WTC11 (cell line): ENCODE measurements at regions not wholly inside any gene's neighbourhood (a gene's known extent, or its start where the extent isn't known, plus 50 kb on each side); places are given as distances from the start of the nearest gene placed in this dataset.

Experiments used
- ATAC-seq: fragments of 200-7000 bp; cut with Tn5 transposase; 2 replicates; pipeline ENCODE4 v1.10.0; 2021; ENCODE audit warnings: mild to moderate bottlenecking, moderate library complexity
- CTCF ChIA-PET: fragments of 300-600 bp; sonication (Branson Sonifier 250); formaldehyde crosslinking; loops from one replicate; lab custom pipeline; 2021; ENCODE audit warnings: antibody characterized with exemption; lab: Charles Lee
- POLR2A ChIA-PET: fragments of 350-600 bp; sonication (Branson Sonifier 250); formaldehyde crosslinking; loops from one replicate; lab custom pipeline; 2021; ENCODE audit warnings: antibody characterized with exemption; lab: Charles Lee
- DNase-seq: peaks from one replicate; pipeline ENCODE4 v3.0.0; 2021; ENCODE audit warnings: low spot score
- H3K27ac Mint-ChIP-seq: 2 replicates; pipeline ENCODE4 v1.8.0; 2021; ENCODE audit warnings: mixed read lengths
- H3K27me3 Mint-ChIP-seq: 2 replicates; pipeline ENCODE4 v1.8.0; 2021; ENCODE audit warnings: low read depth, mild to moderate bottlenecking, moderate library complexity, mixed read lengths
- H3K36me3 Mint-ChIP-seq: 2 replicates; pipeline ENCODE4 v1.8.0; 2021; ENCODE audit warnings: mixed read lengths
- H3K4me1 Mint-ChIP-seq: 2 replicates; pipeline ENCODE4 v1.8.0; 2022; ENCODE audit warnings: mixed read lengths
- H3K4me3 Mint-ChIP-seq: 2 replicates; pipeline ENCODE4 v1.8.0; 2021; ENCODE audit warnings: mild to moderate bottlenecking, moderate library complexity, mixed read lengths
- H3K9me3 Mint-ChIP-seq: 2 replicates; pipeline ENCODE4 v1.8.0; 2021; ENCODE audit warnings: mixed read lengths
- CREM ChIP-seq: sonication (generic); formaldehyde crosslinking; IDR thresholded peaks from 2 replicates; pipeline ENCODE4 v1.8.1; 2022; ENCODE audit warnings: mild to moderate bottlenecking, missing genetic modification reagents, moderate library complexity
- EMX1 ChIP-seq: fragments of 250-450 bp; sonication (Bioruptor Pico); IDR thresholded peaks from 2 replicates; pipeline ENCODE4 v1.8.0; 2021; ENCODE audit warnings: mild to moderate bottlenecking
- ERG ChIP-seq: fragments of 250-450 bp; sonication (Bioruptor Pico); IDR thresholded peaks from 2 replicates; pipeline ENCODE4 v1.8.0; 2021; ENCODE audit warnings: mild to moderate bottlenecking
- ESRRA ChIP-seq: sonication (generic); formaldehyde crosslinking; IDR thresholded peaks from 2 replicates; pipeline ENCODE4 v1.8.1; 2022; ENCODE audit warnings: mild to moderate bottlenecking, missing genetic modification reagents, borderline replicate concordance
- FOXJ3 ChIP-seq: sonication (generic); formaldehyde crosslinking; IDR thresholded peaks from 2 replicates; pipeline ENCODE4 v1.9.0; 2021; ENCODE audit warnings: missing genetic modification reagents, mild to moderate bottlenecking, borderline replicate concordance
- FOXK1 ChIP-seq: sonication (generic); formaldehyde crosslinking; IDR thresholded peaks from 2 replicates; pipeline ENCODE4 v1.8.0; 2022; ENCODE audit warnings: mild to moderate bottlenecking, moderate library complexity, missing genetic modification reagents
- FOXP1 ChIP-seq: sonication (generic); formaldehyde crosslinking; IDR thresholded peaks from 2 replicates; pipeline ENCODE4 v1.8.0; 2022; ENCODE audit warnings: missing genetic modification reagents, mild to moderate bottlenecking, moderate library complexity, borderline replicate concordance
- MXD4 ChIP-seq: fragments of 250-450 bp; sonication (Bioruptor Pico); IDR thresholded peaks from 2 replicates; pipeline ENCODE4 v1.8.0; 2021; ENCODE audit warnings: mild to moderate bottlenecking, moderate library complexity, borderline replicate concordance
- PRRX2 ChIP-seq: fragments of 250-450 bp; sonication (Bioruptor Pico); IDR thresholded peaks from 2 replicates; pipeline ENCODE4 v1.8.0; 2021; ENCODE audit warnings: mild to moderate bottlenecking
- SMAD3 ChIP-seq: sonication (generic); formaldehyde crosslinking; IDR thresholded peaks from 2 replicates; pipeline ENCODE4 v1.8.0; 2022; ENCODE audit warnings: missing genetic modification reagents, mild to moderate bottlenecking, borderline replicate concordance
- TCF7 ChIP-seq: sonication (generic); formaldehyde crosslinking; IDR thresholded peaks from 2 replicates; pipeline ENCODE4 v1.8.0; 2022; ENCODE audit warnings: mild to moderate bottlenecking, low read depth, missing genetic modification reagents, moderate library complexity
- ZNF232 ChIP-seq: sonication (generic); formaldehyde crosslinking; IDR thresholded peaks from 2 replicates; pipeline ENCODE4 v1.8.0; 2022; ENCODE audit warnings: mild to moderate bottlenecking, missing genetic modification reagents
- ZNF263 ChIP-seq: sonication (generic); formaldehyde crosslinking; IDR thresholded peaks from 2 replicates; pipeline ENCODE4 v1.8.1; 2022; ENCODE audit warnings: low read depth, mild to moderate bottlenecking, moderate library complexity, missing genetic modification reagents
- ZNF317 ChIP-seq: sonication (generic); formaldehyde crosslinking; IDR thresholded peaks from 2 replicates; pipeline ENCODE4 v1.8.1; 2023; ENCODE audit warnings: low read depth, mild to moderate bottlenecking, moderate library complexity, missing genetic modification reagents, borderline replicate concordance
- ZNF396 ChIP-seq: fragments of 250-450 bp; sonication (Bioruptor Pico); IDR thresholded peaks from 2 replicates; pipeline ENCODE4 v1.8.0; 2021; ENCODE audit warnings: mild to moderate bottlenecking, moderate library complexity, borderline replicate concordance
- ZNF416 ChIP-seq: fragments of 250-450 bp; sonication (Bioruptor Pico); IDR thresholded peaks from 2 replicates; pipeline ENCODE4 v1.9.0; 2021; ENCODE audit warnings: mild to moderate bottlenecking, inconsistent platforms
- ZNF423 ChIP-seq: fragments of 250-450 bp; sonication (Bioruptor Pico); IDR thresholded peaks from 2 replicates; pipeline ENCODE4 v2.1.2; 2022; ENCODE audit warnings: mild to moderate bottlenecking, moderate library complexity
- ZNF512 ChIP-seq: sonication (generic); formaldehyde crosslinking; IDR thresholded peaks from 2 replicates; pipeline ENCODE4 v1.8.1; 2022; ENCODE audit warnings: missing genetic modification reagents, borderline replicate concordance
- TF ChIP-seq, protein P1 (sequence below): sonication (generic); formaldehyde crosslinking; IDR thresholded peaks from 2 replicates; pipeline ENCODE4 v1.8.1; 2023; ENCODE audit warnings: mild to moderate bottlenecking, missing genetic modification reagents
- TF ChIP-seq, protein P2 (sequence below): sonication (generic); formaldehyde crosslinking; IDR thresholded peaks from 2 replicates; pipeline ENCODE4 v1.8.0; 2022; ENCODE audit warnings: mild to moderate bottlenecking, missing genetic modification reagents
- TF ChIP-seq, protein P3 (sequence below): sonication (generic); formaldehyde crosslinking; IDR thresholded peaks from 2 replicates; pipeline ENCODE4 v1.8.1; 2023; ENCODE audit warnings: mild to moderate bottlenecking, missing genetic modification reagents
- TF ChIP-seq, protein P4 (sequence below): sonication (generic); formaldehyde crosslinking; IDR thresholded peaks from 2 replicates; pipeline ENCODE4 v1.8.1; 2023; ENCODE audit warnings: mild to moderate bottlenecking, missing genetic modification reagents, moderate library complexity

DNA sequence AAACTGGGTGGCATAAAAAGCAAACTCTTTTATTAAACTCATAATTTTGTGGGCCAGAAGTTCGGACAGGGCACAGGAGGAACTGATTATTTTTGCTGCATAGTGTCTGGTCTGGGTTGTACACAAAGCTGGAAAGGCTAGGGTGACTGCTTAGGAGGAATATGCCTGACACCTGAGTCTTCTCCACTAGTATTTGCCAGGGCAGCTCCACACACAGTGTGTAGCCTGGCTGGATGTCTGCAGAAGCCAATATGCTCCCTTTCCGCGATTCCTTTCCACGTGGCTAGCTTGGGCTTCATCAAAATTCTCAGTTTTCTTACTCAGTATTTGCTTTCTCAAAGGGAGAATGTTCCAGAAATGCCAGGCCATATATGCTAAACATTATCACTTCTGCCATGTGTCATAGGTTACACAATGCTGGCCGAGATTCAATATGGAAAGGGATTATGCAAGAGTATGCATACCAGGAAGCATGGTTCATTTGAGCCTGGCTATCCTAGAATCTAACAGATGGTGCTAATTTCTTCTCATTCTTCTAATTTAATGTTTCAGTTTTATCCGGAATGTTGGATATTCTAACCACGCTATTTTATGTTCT is 142.7 kb upstream of the DOK6 start:
- POLR2A ChIA-PET = no interaction called here
- Mint-ChIP-seq H3K4me1 (no peaks in the 10 kb centered on the region), H3K36me3 (no peaks in the 10 kb centered on the region), H3K27ac (no peak overlapping the region), H3K9me3 (peaks cover 20% of the 10 kb centered on the region), H3K4me3 (no peak overlapping the region), H3K27me3 (no peaks in the 10 kb centered on the region)
- CTCF ChIA-PET = no interaction called here
- no peak for ATAC-seq
- no peak for TF ChIP-seq ZNF512
- no peak for DNase-seq

- H3K4me3 Mint-ChIP-seq = no peak overlapping the region
- H3K4me1 Mint-ChIP-seq = no peaks in the 10 kb centered on the region
- no peak overlapping the region for H3K27ac Mint-ChIP-seq
- no peak for ATAC-seq
- no peaks in the 10 kb centered on the region for H3K36me3 Mint-ChIP-seq
- H3K27me3 Mint-ChIP-seq = no peaks in the 10 kb centered on the region
- DNase-seq = no peak
- TF ChIP-seq FOXK1 (CRISPR knock-in tag) (no peak), MXD4 (no peak), PRRX2 (CRISPR knock-in tag) (no peak), SMAD3 (CRISPR knock-in tag) (no peak), EMX1 (CRISPR knock-in tag) (no peak), FOXP1 (CRISPR knock-in tag) (no peak)
- TF ChIP-seq, protein P1, sequence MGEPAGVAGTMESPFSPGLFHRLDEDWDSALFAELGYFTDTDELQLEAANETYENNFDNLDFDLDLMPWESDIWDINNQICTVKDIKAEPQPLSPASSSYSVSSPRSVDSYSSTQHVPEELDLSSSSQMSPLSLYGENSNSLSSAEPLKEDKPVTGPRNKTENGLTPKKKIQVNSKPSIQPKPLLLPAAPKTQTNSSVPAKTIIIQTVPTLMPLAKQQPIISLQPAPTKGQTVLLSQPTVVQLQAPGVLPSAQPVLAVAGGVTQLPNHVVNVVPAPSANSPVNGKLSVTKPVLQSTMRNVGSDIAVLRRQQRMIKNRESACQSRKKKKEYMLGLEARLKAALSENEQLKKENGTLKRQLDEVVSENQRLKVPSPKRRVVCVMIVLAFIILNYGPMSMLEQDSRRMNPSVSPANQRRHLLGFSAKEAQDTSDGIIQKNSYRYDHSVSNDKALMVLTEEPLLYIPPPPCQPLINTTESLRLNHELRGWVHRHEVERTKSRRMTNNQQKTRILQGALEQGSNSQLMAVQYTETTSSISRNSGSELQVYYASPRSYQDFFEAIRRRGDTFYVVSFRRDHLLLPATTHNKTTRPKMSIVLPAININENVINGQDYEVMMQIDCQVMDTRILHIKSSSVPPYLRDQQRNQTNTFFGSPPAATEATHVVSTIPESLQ (CRISPR knock-in tag) = no peak
- CTCF ChIA-PET = no interaction called here
- POLR2A ChIA-PET = no interaction called here
- peaks cover 19% of the 10 kb centered on the region for H3K9me3 Mint-ChIP-seq
Measured at GRCh38 chr18:69259282-69259681, 141.4 kb upstream of the DOK6 start.

DNA sequence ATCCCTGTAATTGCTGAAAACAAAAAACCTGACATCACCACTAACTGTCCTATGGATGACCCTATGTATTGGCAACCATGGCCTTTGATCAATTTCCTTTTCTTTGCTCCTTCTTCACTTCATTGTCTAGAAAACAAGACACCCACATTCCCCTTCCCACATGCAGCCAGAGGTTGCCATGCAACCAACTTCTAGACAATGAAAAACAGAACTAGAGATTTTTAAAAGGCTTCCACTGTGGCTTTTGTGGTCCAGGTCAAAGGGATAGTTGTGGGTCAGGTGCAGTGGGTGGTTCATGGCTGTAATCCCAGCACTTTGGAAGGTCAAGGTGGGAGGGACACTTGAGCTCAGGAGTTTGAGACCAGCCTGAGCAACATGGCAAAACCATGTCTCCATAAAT is 139.3 kb upstream of the DOK6 start:
- H3K36me3 Mint-ChIP-seq = peaks cover 8% of the 10 kb centered on the region
- DNase-seq = no peak
- no peak overlapping the region for H3K27ac Mint-ChIP-seq
- ChIA-PET CTCF (no interaction called here), POLR2A (no interaction called here)
- TF ChIP-seq, protein P2, sequence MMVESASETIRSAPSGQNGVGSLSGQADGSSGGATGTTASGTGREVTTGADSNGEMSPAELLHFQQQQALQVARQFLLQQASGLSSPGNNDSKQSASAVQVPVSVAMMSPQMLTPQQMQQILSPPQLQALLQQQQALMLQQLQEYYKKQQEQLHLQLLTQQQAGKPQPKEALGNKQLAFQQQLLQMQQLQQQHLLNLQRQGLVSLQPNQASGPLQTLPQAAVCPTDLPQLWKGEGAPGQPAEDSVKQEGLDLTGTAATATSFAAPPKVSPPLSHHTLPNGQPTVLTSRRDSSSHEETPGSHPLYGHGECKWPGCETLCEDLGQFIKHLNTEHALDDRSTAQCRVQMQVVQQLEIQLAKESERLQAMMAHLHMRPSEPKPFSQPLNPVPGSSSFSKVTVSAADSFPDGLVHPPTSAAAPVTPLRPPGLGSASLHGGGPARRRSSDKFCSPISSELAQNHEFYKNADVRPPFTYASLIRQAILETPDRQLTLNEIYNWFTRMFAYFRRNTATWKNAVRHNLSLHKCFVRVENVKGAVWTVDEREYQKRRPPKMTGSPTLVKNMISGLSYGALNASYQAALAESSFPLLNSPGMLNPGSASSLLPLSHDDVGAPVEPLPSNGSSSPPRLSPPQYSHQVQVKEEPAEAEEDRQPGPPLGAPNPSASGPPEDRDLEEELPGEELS (CRISPR knock-in tag) = no peak
- TF ChIP-seq ESRRA (CRISPR knock-in tag) (no peak), ZNF232 (CRISPR knock-in tag) (no peak), ZNF317 (CRISPR knock-in tag) (no peak)
- H3K9me3 Mint-ChIP-seq = peaks cover 33% of the 10 kb centered on the region
- no peaks in the 10 kb centered on the region for H3K4me1 Mint-ChIP-seq
- no peak overlapping the region for H3K4me3 Mint-ChIP-seq
- ATAC-seq = no peak
- H3K27me3 Mint-ChIP-seq = no peaks in the 10 kb centered on the region

- DNase-seq (no peak), ATAC-seq (no peak)
- CTCF ChIA-PET = no interaction called here
- no peaks in the 10 kb centered on the region for H3K4me1 Mint-ChIP-seq
- H3K4me3 Mint-ChIP-seq = no peak overlapping the region
- H3K36me3 Mint-ChIP-seq = peaks cover 26% of the 10 kb centered on the region
- no peak overlapping the region for H3K27ac Mint-ChIP-seq
- POLR2A ChIA-PET = no interaction called here
- H3K27me3 Mint-ChIP-seq = no peaks in the 10 kb centered on the region
- peaks cover 69% of the 10 kb centered on the region for H3K9me3 Mint-ChIP-seq
- TF ChIP-seq FOXJ3 (CRISPR knock-in tag) (no peak), ZNF263 (CRISPR knock-in tag) (no peak), ERG (no peak), ZNF423 (CRISPR knock-in tag) (no peak), CREM (CRISPR knock-in tag) (no peak), ZNF416 (CRISPR knock-in tag) (no peak), ZNF396 (CRISPR knock-in tag) (no peak), TCF7 (no peak)
- TF ChIP-seq, protein P3, sequence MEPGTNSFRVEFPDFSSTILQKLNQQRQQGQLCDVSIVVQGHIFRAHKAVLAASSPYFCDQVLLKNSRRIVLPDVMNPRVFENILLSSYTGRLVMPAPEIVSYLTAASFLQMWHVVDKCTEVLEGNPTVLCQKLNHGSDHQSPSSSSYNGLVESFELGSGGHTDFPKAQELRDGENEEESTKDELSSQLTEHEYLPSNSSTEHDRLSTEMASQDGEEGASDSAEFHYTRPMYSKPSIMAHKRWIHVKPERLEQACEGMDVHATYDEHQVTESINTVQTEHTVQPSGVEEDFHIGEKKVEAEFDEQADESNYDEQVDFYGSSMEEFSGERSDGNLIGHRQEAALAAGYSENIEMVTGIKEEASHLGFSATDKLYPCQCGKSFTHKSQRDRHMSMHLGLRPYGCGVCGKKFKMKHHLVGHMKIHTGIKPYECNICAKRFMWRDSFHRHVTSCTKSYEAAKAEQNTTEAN = no peak
- TF ChIP-seq, protein P4, sequence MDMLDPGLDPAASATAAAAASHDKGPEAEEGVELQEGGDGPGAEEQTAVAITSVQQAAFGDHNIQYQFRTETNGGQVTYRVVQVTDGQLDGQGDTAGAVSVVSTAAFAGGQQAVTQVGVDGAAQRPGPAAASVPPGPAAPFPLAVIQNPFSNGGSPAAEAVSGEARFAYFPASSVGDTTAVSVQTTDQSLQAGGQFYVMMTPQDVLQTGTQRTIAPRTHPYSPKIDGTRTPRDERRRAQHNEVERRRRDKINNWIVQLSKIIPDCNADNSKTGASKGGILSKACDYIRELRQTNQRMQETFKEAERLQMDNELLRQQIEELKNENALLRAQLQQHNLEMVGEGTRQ (CRISPR knock-in tag) = no peak
Measured at GRCh38 chr18:69265656-69266055, 135.0 kb upstream of the DOK6 start.
